SH-SY5Y (cell line): ENCODE measurements at regions not wholly inside any gene's neighbourhood (a gene's known extent, or its start where the extent isn't known, plus 50 kb on each side); places are given as distances from the start of the nearest gene placed in this dataset.

Experiments
- GATA2 ChIP-seq: IDR thresholded peaks from 2 replicates; pipeline ENCODE4 v1.6.1; 2011; ENCODE audit warnings: mild to moderate bottlenecking, low read depth, low read length
- GATA3 ChIP-seq: IDR thresholded peaks from 2 replicates; pipeline ENCODE4 v1.6.1; 2011; ENCODE audit warnings: low read depth, mild to moderate bottlenecking, low read length, moderate library complexity

DNA sequence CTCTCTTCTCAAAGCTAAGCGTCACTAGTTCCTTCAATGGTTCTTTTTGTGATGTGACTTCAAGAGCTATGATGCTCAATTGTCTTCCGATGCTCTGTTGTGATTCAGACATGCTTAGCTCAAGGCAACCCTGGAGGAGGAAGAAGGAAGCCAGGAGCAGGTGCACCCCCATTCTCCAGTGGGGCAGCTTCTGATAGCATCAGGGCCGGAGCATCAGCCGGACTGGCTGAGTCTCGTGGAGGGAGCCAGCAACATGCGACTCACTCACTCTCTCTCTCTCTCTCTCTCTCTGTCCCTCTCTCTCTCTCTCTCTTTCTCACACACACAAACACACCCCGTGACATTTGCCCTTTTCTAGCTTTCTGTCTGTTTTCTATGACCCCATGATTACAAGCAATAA is 140.2 kb downstream of the HSD17B3 start:
- TF ChIP-seq GATA3 (no peak), GATA2 (no peak)

GRCh38 chr9:96160866-96161265 is 141.1 kb downstream of the HSD17B3 start:
- TF ChIP-seq GATA3 (no peak), GATA2 (no peak)

GRCh38 chr9:96160168-96160567 is 141.8 kb downstream of the HSD17B3 start:
- TF ChIP-seq GATA2, result no peak
- no peak for TF ChIP-seq GATA3

GRCh38 chr9:96159596-96159995 is 142.4 kb downstream of the HSD17B3 start:
- no peak for TF ChIP-seq GATA2
- no peak for TF ChIP-seq GATA3

- TF ChIP-seq GATA3 (no peak), GATA2 (no peak)
Measured at GRCh38 chr9:96158909-96159575, 142.9 kb downstream of the HSD17B3 start.

DNA sequence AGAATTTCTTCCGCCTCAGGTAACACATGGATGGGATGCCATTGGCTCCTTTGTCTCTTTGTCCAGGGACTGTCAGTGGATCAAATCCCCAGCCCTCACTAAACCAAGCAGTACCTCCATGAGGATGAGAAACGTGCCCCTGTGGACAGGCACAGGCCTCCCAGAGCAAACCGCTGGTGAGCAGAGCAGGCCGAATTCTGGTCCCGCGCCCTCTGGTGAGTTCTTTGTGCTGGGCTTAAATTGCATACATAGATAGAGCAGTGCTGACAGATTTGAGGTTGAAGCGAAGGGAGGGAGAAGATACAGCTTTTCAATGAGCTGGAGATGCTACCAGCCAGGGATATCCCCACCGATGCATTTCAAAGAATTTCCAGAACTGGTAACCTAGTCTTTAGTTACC is 143.8 kb downstream of the HSD17B3 start:
- TF ChIP-seq GATA3 (no peak), GATA2 (no peak)

DNA sequence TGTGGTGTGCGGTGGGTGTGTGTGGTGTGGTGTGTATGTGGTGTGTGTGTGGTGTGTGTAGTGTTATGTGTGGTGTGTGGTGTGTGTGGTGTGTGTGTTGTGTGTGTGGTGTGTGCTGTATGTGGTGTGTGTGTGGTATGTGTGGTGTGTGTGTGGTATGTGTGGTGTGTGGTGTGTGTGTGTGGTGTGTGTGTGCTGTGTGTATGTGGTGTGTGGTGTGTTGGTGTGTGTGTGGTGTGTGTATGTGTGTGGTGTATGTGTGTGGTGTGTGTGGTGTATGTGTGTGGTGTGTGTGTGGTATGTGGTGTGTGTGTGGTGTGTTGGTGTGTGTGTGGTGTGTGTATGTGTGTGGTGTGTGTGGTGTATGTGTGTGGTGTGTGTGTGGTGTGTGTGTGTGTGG is 144.3 kb downstream of the HSD17B3 start:
- no peak for TF ChIP-seq GATA2
- TF ChIP-seq GATA3, result no peak

DNA sequence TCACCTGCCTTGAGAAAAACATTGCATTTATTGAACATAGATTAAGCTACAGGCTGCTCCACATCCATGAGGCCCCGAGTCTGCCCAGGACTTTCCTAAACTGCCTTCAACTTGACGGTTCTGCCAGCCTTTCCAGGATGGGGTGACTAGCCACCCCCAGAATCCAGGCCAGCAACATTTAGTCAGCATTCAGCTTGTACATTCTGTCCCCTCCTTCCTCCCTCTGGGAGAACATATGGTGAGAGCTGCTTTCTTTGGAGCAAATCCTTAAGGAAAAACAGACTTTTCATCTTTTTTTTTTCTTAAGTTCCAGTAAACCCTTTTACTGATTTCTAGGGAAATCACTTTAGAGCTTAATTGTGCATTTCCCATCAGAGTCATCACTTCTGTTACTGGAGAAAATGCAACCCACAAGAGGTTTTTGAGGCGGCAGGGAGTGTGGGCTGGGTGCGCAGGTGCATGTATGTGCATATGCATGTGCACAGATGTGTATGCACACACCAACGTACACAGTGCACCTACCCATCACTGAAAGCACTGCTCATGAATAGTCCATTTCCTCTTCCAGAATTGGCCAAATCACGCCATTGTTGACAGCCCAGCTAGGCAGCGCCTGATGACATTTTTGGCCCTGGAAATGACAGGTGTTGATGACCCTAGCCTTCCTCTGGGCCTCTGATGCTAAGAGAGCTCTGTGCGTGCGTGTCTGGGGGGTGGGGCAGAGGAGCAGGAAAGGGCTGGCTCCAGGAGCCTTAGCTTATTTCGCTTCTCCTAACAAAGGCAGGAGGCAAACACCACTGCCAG is 145.6 kb downstream of the HSD17B3 start:
- TF ChIP-seq GATA3 (no peak), GATA2 (no peak)

DNA sequence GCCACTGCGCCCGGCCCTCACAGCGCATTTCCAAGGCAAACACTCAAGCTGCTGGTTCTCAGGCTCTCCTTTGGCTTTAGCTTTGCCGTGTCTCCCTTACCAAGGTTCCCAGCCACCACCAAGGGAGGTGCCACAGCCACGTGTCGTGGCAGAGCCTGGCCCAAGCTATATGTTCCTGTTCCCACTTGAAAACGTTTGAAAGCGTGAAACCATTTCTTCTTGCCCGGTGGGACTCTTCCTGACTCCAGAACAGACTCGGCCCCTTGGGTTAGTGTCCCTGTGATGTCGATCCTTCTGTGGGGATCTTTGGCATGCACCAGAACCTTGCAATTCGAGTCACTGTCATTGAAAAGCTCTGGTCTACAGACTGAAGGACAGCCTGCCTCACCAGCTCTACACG is 147.9 kb downstream of the HSD17B3 start:
- TF ChIP-seq GATA2 (no peak), GATA3 (no peak)

GRCh38 chr9:96152550-96152949 is 149.4 kb downstream of the HSD17B3 start:
- TF ChIP-seq GATA3, result no peak
- no peak for TF ChIP-seq GATA2

DNA sequence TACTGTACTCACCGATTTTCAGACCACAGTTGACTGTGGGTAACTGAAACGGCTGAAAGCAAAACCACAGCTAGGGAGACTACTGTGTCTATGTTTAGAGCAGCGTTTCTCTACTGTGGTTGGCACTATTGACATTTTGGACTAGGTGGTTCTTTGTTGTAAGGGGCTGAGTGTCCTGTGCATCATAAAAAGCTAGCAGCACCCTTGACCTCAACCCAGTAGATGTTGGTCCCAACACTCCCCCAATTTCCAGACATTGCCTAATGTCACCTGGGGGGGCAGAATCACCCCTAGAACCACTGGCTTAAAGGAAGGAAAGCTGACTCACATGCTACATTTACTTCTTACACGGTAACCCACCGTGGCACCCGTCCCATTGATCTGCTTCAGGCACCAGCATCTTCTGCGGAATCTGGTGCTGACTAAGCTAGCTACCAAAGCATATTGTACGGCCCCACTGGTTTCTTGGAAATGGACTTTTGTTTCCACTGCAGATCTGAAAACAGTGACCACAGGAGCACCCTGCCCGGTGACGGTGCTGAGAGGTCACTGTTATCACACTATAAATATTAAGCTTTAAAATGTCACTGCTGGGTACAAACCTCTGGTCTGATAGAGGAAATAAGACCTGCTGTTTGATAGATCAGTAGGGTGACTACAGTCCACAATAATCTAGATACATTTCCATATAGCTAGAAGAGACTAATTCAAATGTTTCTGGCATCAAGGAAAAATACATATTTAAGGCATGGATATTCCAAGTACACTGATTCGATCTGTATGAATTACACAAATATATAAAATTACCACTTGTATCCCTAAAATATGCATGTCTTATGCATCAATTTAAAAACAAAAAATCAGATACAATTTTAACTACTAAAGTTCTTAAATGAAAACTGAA is 151.4 kb downstream of the HSD17B3 start:
- no peak for TF ChIP-seq GATA3
- TF ChIP-seq GATA2, result no peak

DNA sequence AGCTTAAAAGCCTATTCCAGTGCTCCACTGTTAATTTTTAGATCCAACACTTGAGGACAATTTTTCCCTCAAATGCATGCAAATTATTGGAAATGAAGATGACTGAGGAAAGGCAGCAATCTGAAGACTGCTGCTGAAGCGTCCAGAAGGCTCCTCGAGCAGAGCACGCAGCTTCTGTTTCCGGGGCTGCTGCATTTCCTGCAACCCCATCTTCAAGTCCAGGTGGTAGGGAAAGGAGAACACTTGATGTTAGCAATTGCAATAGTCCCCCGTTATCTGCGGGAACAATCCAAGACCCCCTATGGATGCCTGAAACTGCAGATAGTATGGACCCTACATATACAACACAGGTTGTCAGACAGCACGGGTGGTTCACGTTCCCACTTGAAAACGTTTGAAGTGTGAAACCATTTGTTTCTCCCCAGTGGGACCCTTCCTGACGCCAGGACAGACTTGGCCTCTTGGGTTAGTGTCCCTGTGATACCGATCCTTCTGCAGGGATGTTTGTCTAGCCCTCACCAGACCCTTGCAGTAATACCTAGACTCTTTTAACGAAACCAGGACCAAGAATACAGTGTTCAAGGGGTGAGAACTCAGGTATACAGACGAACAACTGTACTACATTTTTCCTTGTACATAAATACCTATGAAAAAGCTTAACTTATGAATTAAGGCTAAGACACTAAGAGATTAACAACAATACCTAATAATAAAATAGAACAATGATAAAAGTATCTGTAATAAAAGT is 152.3 kb downstream of the HSD17B3 start:
- TF ChIP-seq GATA2 (no peak), GATA3 (no peak)

GRCh38 chr9:96148634-96149532 is 153.1 kb downstream of the HSD17B3 start:
- TF ChIP-seq GATA2, result no peak
- no peak for TF ChIP-seq GATA3

- no peak for TF ChIP-seq GATA2
- no peak for TF ChIP-seq GATA3
Measured at GRCh38 chr9:96141666-96142065, 160.3 kb downstream of the HSD17B3 start.

DNA sequence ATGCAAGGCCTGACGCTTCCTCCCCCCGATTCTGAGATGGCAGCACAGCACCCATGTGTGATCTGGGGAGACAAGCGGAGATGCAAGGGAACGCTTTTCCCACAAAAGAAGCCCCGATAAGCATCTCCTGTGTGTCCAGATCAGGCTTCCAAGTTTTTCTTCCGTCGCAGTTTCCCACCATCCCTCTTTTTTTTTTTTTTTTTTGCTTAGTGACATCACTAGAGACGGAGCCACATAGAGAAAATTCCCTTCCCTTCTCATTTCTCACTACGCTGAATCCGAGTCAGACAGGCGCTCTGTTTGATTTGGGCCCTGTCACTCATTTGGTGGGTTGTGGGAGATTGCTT is 160.9 kb downstream of the HSD17B3 start:
- TF ChIP-seq GATA3, result no peak
- TF ChIP-seq GATA2, result no peak
